DMS 273 (cell line): ENCODE measurements at regions not wholly inside any gene's neighbourhood (a gene's known extent, or its start where the extent isn't known, plus 50 kb on each side); places are given as distances from the start of the nearest gene placed in this dataset.
"Not testable (repeated sequence)": the region's sequence is repeated elsewhere in the genome, so short reads cannot be mapped to it uniquely, and the experiment has no call there.

Experiments used
- DNase-seq: peaks from one replicate; lab custom pipeline; 2025; ENCODE audit not compliant: unreplicated experiment; lab: John Stamatoyannopoulos, UW

DNA sequence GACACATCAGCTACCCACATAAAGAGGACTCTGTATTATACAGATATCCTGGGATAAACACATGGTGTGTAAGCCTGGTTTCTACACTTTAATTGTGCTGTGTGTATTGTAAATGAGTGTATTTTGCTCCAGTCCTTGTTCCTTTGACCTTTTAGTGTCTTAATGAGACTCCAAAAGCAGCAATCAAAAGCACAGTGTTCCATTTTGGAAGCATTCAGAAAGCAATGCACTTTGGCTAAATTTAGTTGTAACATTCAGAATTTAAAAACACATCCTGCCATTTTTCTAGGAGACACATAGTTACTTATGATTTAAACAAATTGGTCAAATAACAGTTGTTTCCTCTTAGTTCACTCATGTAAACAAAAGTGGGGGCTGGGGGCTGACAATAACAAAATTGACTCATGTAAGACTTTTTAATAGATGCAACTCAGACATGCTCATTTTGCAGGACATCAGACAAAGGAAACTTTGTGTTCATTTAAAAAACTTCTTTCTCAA, 122.2 kb downstream of the GPR37 start:
- DNase-seq = no peak

DNA sequence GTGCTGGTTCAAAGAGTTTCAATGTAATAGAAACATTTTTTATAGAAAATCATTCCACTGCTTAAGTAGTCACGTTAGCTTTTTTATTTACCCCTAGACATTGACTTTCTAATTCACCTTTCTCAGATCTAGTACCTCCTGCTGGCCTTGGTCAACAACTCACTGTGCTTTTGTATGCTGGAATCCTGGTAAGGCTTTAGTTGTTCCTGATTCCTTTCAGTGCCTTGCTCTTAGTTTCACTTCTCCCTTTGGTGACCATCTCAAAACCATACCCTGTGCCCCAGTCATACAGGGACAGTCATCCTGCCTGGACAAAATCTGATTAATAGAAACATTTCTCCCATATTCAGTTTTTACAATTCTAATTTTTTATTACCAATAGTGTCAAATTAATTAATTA, 130.2 kb downstream of the GPR37 start:
- no peak for DNase-seq

DNA sequence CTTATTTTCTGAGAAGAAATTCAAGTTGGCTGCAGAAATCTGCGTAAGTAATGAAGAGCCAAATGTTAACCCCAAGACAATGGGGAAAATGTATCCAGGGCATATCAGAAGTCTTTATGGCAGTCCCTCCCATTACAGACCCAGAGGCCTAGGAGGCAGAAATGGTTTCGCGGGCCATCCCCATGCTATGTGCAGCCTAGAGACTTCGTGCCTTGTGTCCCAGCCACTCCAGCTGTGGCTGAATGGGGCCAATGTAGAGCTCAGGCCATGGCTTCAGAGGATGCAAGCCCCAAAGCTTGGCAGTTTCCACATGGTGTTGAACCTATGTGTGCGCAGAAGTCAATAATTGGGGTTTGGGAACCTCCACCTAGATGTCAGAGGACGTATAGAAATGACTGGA, 131.9 kb downstream of the GPR37 start:
- DNase-seq = no peak

GRCh38 chr7:124630395-124630794, 135.2 kb downstream of the GPR37 start:
- peak; percentile 4 for DNase-seq

DNA sequence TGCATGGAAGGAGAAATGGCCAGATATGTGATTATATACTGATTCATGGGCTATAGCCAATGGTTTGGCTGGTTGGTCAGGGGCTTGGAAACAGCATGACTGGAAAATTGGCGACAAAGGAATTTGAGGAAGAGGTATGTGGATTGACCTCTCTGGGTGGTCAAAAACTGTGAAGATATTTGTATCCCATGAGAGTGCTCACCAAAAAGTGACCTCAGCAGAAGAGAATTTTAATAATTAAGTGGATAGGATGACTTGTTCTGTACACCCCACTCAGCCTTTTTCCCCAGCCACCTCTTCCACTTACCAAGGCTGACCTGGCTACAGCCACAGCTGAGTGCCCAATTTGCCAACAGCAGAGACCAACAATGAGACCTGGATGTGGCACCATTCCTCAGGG, 146.7 kb downstream of the GPR37 start:
- DNase-seq = no peak

DNA sequence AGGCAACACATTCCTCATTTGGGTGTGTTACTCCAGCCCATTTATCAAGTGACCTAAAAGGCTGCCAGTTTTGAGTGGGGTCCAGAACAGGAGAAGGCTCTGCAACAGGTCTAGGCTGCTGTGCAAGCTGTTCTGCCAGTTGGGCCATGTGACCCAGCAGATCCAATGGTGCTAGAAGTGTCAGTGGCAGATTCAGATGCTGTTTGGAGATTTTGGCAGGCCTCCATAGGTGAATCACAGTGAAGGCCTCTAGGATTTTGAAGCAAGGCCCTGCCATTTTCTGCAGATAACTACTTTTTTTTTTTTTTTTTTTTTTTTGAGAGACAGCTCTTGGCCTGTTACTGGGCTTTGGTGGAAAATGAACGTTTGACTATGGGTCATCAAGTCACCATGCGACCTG, 147.5 kb downstream of the GPR37 start:
- not testable (repeated sequence) for DNase-seq

GRCh38 chr7:124603066-124603465, 162.5 kb downstream of the GPR37 start:
- no peak for DNase-seq

GRCh38 chr7:124597509-124597908, 168.1 kb downstream of the GPR37 start:
- DNase-seq = no peak

- DNase-seq = no peak
These were observed 168.7 kb downstream of the GPR37 start for GRCh38 chr7:124596881-124597280.

- DNase-seq = no peak
These were observed 174.8 kb downstream of the GPR37 start for GRCh38 chr7:124590814-124591213.

- DNase-seq = no peak
These were observed 188.3 kb downstream of the GPR37 start for GRCh38 chr7:124577256-124577655.

GRCh38 chr7:124575176-124575575, 190.4 kb downstream of the GPR37 start:
- no peak for DNase-seq

GRCh38 chr7:124570558-124570957, 195.0 kb downstream of the GPR37 start:
- DNase-seq = no peak

DNA sequence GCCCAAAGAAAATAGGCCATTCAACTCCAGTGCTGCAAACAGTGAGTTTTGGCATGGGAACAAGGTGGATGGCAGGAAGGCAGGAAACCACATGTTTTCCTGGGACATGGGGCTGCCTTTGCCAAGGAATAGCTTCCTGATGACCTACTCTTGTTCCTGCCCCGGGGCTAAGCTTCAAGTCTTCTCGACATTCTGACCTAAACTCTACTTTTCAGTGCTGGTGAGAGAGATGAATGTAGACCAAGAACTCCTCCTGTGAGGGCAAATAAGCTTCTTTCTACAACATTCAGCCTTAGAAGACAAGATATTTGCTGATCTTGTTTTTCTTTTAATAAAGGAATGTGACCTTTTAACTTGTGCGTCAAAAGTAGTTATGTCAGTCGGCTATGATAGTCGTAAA, 199.0 kb downstream of the GPR37 start:
- no peak for DNase-seq

DNA sequence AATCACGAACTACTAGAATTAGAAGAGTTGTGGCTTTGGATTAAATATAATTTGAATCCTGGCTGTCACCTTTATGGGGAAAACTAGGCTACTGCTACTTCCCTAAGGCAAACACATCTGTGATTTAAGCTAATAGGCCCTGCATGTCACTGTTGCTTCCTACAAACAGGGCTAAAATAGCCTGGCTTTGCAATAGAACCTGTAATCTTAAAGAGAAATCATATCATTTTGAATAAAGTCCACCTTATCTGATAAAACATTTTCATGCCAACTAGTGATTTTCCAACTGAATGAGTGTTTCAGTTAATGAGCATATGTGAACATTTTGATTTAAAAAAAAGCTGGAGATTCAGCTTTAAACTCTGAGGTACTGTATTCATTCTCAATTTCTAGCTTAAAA, 208.0 kb downstream of the GPR37 start:
- no peak for DNase-seq

DNA sequence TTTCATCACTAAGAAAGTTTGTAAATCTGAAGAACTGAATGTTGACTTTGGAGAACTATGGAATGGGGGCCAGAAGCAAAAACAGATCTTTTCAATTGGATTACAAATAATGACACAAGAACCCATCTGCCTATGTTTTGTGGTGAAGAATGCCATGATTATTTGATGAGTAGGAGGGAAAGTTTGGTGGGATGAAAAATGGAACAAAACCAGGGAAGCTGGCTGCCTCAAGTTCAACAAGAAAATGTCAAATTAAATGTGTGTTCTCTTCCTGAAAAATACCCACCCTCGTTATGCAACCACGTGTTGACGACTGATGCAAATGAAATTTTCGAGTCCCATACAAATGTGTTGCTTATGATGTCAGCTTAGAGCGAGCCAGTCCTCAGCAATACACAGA, 208.5 kb downstream of the GPR37 start:
- DNase-seq = no peak

DNA sequence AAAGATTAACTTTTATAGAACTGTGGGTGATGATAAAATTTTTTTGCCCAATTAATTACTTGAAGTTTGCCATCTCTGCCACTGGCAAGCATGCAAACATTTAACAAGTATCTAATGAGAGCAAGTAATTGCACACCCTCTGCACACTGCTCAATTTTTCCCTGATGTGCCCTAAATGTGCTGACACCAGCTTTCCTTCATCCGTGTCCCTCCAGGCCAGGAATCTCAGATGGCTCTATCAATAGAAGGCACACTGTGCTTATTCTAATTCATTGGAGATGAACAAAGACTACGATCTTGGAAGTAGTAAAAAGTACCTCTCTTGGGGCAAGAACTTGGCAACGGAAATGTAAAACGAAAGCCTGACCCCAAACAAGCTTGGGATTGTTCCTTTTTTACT, 212.1 kb downstream of the GPR37 start:
- DNase-seq = no peak

DNA sequence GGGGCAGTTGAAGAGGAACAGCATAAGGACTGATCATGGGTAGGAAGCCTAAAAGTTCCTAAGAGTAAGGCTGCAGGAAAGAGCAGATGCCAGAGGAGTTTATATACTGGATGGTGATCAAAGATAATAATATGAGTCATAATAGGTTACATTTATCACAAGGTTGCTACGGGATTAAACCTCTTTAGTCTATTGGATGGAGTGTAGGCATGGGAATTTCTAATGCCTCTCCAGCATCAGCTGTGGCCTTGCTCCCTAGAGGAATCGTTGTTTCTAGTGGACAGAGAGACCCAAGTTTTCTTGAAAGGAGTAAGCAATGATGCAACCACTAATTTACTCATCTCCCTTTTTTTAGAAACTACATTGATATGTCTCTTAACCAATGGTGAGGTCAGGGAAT, 213.4 kb downstream of the GPR37 start:
- DNase-seq = no peak

DNA sequence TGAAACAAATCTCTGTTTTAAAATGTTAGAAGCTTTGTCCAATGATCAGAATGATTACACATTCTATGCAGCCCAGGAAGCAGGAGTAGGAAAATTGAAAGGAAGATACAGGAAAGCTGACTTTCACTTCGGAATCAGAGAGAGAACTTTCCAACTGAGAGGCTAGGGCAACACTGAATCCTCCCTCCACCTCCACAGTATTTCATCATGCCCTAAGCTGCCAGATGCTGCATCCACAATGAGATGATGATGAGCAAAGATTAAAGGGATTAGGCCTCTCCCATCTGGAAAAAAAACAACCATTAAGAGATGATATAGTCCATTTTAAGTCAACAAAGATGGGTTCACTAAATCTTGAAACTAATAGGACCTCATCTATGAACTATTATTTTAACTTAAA, 215.6 kb downstream of the GPR37 start:
- no peak for DNase-seq

GRCh38 chr7:124542476-124542875, 223.1 kb downstream of the GPR37 start:
- DNase-seq = no peak

DNA sequence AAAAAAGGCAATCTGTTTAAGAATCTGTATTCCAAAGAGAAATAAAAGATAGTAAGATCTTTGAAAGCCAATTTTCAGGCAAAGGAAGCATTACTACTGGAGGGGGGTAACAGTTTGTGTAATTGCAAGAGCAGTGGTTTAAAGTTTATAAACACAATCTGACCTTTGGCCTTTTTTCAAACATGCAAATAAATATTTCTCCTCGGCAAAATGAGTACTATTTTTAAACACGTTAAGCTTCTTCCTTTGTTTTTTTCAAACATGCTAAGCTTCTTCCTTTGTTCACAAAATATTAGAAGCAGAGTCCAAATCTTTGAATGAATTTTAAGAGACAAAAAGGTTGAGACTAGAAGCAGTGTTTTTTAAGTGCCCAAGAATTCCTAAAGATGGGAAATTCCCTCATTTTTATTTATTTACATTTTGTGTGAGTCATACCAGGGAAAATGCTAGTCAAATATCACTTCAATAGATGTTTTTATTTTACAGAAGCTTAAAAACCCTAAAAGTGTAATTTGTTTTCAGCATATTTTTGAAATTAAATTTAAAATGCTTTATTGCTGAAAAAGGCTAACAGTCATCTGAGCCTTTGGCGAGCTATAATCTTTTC, 229.3 kb downstream of the GPR37 start:
- no peak for DNase-seq

DNA sequence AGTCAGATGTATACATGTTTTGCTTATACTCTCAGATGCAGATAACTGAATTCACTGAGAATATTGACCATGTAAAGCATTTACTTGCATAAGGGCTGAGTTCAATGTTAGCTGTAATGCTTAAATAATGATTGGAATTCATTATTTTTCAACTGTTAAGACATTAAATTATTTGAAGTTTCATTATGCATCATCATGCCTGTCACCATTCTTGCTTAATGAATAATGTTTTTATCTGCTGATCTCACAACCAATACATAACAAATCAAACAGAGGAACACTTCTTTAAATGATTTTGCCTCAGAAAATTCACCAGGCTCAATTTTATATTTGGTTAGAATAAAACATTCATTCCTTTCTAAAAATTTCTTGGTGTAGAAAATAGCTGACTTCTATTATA, 233.4 kb downstream of the GPR37 start:
- no peak for DNase-seq

GRCh38 chr7:124516911-124517310, 248.7 kb downstream of the GPR37 start:
- DNase-seq = no peak
